NCI-H1436 treated with DMSO at 0.1 percent for 48 hours (cell line): ENCODE measurements at regions not wholly inside any gene's neighbourhood (a gene's known extent, or its start where the extent isn't known, plus 50 kb on each side); places are given as distances from the start of the nearest gene placed in this dataset.

Source experiments
- DNase-seq: peaks from one replicate; lab custom pipeline; 2025; lab: John Stamatoyannopoulos, UW

DNA sequence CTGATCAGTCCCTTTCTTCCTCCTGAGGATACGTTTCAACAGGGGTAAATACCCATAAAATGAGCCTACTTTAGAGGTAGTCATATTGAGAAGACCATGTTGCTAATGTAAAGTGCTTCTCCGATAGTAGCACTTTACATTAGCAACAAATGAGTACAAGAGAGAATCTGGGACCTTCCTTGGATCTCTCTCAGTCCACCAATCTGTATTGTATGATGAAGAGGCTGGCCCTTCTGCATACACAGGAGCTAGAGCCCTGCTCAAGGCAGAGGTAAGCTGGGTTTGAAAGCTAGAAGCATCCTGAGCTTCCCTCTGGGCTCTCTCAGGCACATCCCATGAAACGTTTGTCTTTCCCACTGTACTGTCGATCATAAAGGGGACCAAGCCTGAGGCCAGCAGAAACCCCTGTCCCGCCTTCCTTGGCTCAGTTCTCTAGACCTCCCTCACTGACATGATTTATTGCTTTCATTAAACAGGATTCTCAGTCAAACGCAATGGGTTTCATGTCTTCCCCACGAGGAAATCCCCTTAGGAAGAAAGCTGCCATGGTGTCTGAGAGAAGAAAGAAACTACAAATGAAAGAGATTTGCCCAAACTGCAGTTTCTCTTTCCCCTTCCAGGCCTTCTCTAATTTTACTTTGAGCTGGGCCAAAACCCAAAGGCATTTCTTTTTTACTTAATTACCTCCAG lies 62.8 kb upstream of the BCAR3 start:
- no peak for DNase-seq

DNA sequence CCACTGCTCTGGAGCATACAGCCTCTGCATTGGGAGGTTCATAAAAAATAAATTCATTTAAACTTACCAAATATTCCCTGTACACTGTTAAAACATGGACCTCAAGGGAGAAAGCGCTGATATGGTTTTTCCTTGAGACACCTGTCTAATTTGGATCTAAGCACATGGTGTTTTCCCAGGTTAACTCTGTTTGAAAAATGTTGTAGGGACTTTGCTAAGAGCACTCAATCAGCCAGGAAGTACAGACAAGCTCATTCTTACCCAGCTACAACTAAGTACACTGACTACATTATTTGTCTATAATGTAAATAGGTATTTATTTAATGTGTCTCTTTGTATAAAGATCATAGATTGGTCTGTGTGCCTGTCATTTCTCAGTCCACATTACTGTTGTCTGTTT lies 61.8 kb upstream of the BCAR3 start:
- no peak for DNase-seq

- DNase-seq: no peak
These were observed 59.0 kb upstream of the BCAR3 start for GRCh38 chr1:93740601-93741031.

- no peak for DNase-seq
These were observed 58.5 kb upstream of the BCAR3 start for GRCh38 chr1:93740157-93740556.

DNA sequence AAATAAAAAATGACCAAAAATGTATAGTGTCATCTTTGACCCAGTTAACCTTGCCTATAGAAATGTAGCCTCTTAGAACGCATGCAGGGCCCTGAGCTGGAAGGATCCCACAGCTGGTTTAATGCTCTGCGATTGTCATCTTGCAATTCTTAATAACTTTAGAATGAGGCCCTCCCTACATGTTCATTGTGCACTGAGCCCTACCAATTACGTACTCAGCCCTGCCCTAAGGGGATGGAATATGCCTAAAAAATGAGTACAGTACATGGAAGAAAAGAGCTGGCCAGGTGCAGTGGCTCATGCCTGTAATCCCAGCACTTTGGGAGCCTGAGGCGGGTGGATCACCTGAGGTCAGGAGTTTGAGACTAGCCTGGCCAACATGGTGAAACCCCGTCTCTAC lies 57.8 kb upstream of the BCAR3 start:
- DNase-seq: no peak

GRCh38 chr1:93738926-93739325 lies 57.3 kb upstream of the BCAR3 start:
- no peak for DNase-seq

- DNase-seq: no peak
These were observed 56.5 kb upstream of the BCAR3 start for GRCh38 chr1:93738075-93738622.

- no peak for DNase-seq
These were observed 54.1 kb upstream of the BCAR3 start for GRCh38 chr1:93735722-93736121.

- no peak for DNase-seq
These were observed 53.4 kb upstream of the BCAR3 start for GRCh38 chr1:93734999-93735398.

DNA sequence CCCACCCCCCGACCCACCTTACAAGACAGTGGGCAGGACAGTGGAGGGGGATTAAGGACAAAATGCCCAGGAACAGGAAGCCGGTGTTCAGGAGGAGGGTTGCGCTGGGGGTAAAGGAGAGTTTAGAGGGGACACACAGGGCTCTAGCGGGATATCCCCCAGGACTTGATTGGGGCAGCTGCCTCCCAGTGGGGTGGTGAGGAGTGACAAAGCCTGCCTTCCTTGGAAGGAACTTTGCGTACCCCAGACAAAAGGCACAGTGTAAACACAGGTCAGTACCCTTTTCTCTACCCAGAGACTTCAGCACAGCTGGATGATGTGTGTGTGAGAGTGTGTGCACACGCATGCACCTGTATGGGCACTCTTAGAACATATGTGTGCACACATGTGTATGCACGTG lies 51.7 kb upstream of the BCAR3 start:
- no peak for DNase-seq

GRCh38 chr1:93732514-93732913 lies 50.9 kb upstream of the BCAR3 start:
- no peak for DNase-seq
